ENCODE measurements at regions not wholly inside any gene's neighbourhood (a gene's known extent, or its start where the extent isn't known, plus 50 kb on each side); places are given as distances from the start of the nearest gene placed in this dataset.

- Histone ChIP-seq H3K36me3 (ENCODE audit: insufficient read depth, low read length) (no peaks in the 10 kb centered on the region), H3K9me3 (ENCODE audit: low read depth, low read length) (no peaks in the 10 kb centered on the region), H3K9ac (ENCODE audit: insufficient read length) (no peak overlapping the region), H3K27ac (no peak overlapping the region), H3K4me3 (no peak overlapping the region)
- TF ChIP-seq FOXP2 (optimal IDR thresholded peaks at IDR 0.05; ENCODE audit: control extremely low read depth, extremely low read length, insufficient read depth), result no peak
- no peak for DNase-seq (ENCODE audit: low read depth, low spot score)
Observed at GRCh38 chr22:49090061-49090852, 737.4 kb downstream of the BRD1 start.

GRCh38 chr22:49088801-49089791 lies 738.6 kb downstream of the BRD1 start:
- Histone ChIP-seq H3K9me3 (ENCODE audit: low read depth, low read length) (no peaks in the 10 kb centered on the region), H3K27ac (no peak overlapping the region), H3K9ac (ENCODE audit: insufficient read length) (no peak overlapping the region), H3K36me3 (ENCODE audit: insufficient read depth, low read length) (no peaks in the 10 kb centered on the region), H3K4me3 (no peak overlapping the region)
- no peak for TF ChIP-seq POLR2AphosphoS5 (IDR thresholded peaks at IDR 0.05; ENCODE audit: borderline replicate concordance, low read depth, low read length)
- no peak for TF ChIP-seq EZH2 (IDR thresholded peaks at IDR 0.05)
- no peak for TF ChIP-seq FOXP2 (optimal IDR thresholded peaks at IDR 0.05; ENCODE audit: control extremely low read depth, extremely low read length, insufficient read depth)
- no peak for DNase-seq (ENCODE audit: low read depth, low spot score)

GRCh38 chr22:49087716-49088601 lies 739.7 kb downstream of the BRD1 start:
- H3K36me3 ChIP-seq (ENCODE audit: insufficient read depth, low read length), result no peaks in the 10 kb centered on the region
- H3K9ac ChIP-seq (ENCODE audit: insufficient read length), result no peak overlapping the region
- H3K27ac ChIP-seq, result no peak overlapping the region
- TF ChIP-seq EZH2 (IDR thresholded peaks at IDR 0.05), result no peak
- TF ChIP-seq FOXP2 (optimal IDR thresholded peaks at IDR 0.05; ENCODE audit: control extremely low read depth, extremely low read length, insufficient read depth), result no peak
- no peak for TF ChIP-seq POLR2AphosphoS5 (IDR thresholded peaks at IDR 0.05; ENCODE audit: borderline replicate concordance, low read depth, low read length)
- DNase-seq (ENCODE audit: low read depth, low spot score), result no peak
- H3K4me3 ChIP-seq, result no peak overlapping the region
- no peaks in the 10 kb centered on the region for H3K9me3 ChIP-seq (ENCODE audit: low read depth, low read length)

GRCh38 chr22:49087198-49087597 lies 740.5 kb downstream of the BRD1 start:
- TF ChIP-seq POLR2AphosphoS5 (IDR thresholded peaks at IDR 0.05; ENCODE audit: borderline replicate concordance, low read depth, low read length), result no peak
- no peak for TF ChIP-seq EZH2 (IDR thresholded peaks at IDR 0.05)
- no peak for TF ChIP-seq FOXP2 (optimal IDR thresholded peaks at IDR 0.05; ENCODE audit: control extremely low read depth, extremely low read length, insufficient read depth)
- Histone ChIP-seq H3K4me3 (no peak overlapping the region), H3K36me3 (ENCODE audit: insufficient read depth, low read length) (no peaks in the 10 kb centered on the region), H3K9ac (ENCODE audit: insufficient read length) (no peak overlapping the region), H3K27ac (no peak overlapping the region), H3K9me3 (ENCODE audit: low read depth, low read length) (no peaks in the 10 kb centered on the region)
- DNase-seq (ENCODE audit: low read depth, low spot score), result no peak

- H3K27ac ChIP-seq, result no peak overlapping the region
- H3K9me3 ChIP-seq (ENCODE audit: low read depth, low read length), result no peaks in the 10 kb centered on the region
- no peak overlapping the region for H3K4me3 ChIP-seq
- TF ChIP-seq EZH2 (IDR thresholded peaks at IDR 0.05) (no peak), FOXP2 (optimal IDR thresholded peaks at IDR 0.05; ENCODE audit: control extremely low read depth, extremely low read length, insufficient read depth) (no peak), POLR2AphosphoS5 (IDR thresholded peaks at IDR 0.05; ENCODE audit: borderline replicate concordance, low read depth, low read length) (no peak)
- no peak overlapping the region for H3K9ac ChIP-seq (ENCODE audit: insufficient read length)
- H3K36me3 ChIP-seq (ENCODE audit: insufficient read depth, low read length), result no peaks in the 10 kb centered on the region
- no peak for DNase-seq (ENCODE audit: low read depth, low spot score)
Observed at GRCh38 chr22:49086606-49087157, 741.0 kb downstream of the BRD1 start.

- Histone ChIP-seq H3K36me3 (ENCODE audit: insufficient read depth, low read length) (no peaks in the 10 kb centered on the region), H3K9me3 (ENCODE audit: low read depth, low read length) (no peaks in the 10 kb centered on the region), H3K27ac (no peak overlapping the region), H3K9ac (ENCODE audit: insufficient read length) (no peak overlapping the region), H3K4me3 (no peak overlapping the region)
- DNase-seq (ENCODE audit: low read depth, low spot score), result no peak
- TF ChIP-seq POLR2AphosphoS5 (IDR thresholded peaks at IDR 0.05; ENCODE audit: borderline replicate concordance, low read depth, low read length) (no peak), EZH2 (IDR thresholded peaks at IDR 0.05) (no peak), FOXP2 (optimal IDR thresholded peaks at IDR 0.05; ENCODE audit: control extremely low read depth, extremely low read length, insufficient read depth) (no peak)
Observed at GRCh38 chr22:49086181-49086580, 741.5 kb downstream of the BRD1 start.

GRCh38 chr22:49084206-49084605 lies 743.5 kb downstream of the BRD1 start:
- Histone ChIP-seq H3K27ac (no peak overlapping the region), H3K9ac (ENCODE audit: insufficient read length) (no peak overlapping the region), H3K4me3 (no peak overlapping the region), H3K36me3 (ENCODE audit: insufficient read depth, low read length) (no peaks in the 10 kb centered on the region), H3K9me3 (ENCODE audit: low read depth, low read length) (no peaks in the 10 kb centered on the region)
- DNase-seq (ENCODE audit: low read depth, low spot score), result no peak
- TF ChIP-seq FOXP2 (optimal IDR thresholded peaks at IDR 0.05; ENCODE audit: control extremely low read depth, extremely low read length, insufficient read depth), result no peak
- TF ChIP-seq POLR2AphosphoS5 (IDR thresholded peaks at IDR 0.05; ENCODE audit: borderline replicate concordance, low read depth, low read length), result no peak
- TF ChIP-seq EZH2 (IDR thresholded peaks at IDR 0.05), result no peak
